Activated naive CD4-positive, alpha-beta T cell treated with anti-CD3 and anti-CD28 coated beads, Interleukin-2, amount 10 ng/mL, durations not matched to agents 7 days and 5 days (primary cell): ENCODE measurements at regions not wholly inside any gene's neighbourhood (a gene's known extent, or its start where the extent isn't known, plus 50 kb on each side); places are given as distances from the start of the nearest gene placed in this dataset.

ENCODE experiments used
- CTCF ChIA-PET: fragments of 350-600 bp; sonication (Branson Sonifier 250); formaldehyde crosslinking; loops from one replicate; lab custom pipeline; 2021; ENCODE audit warnings: antibody characterized with exemption; lab: Charles Lee
- DNase-seq: peaks from one replicate; pipeline ENCODE4 v3.0.0-alpha.2; 2020
- H3K27ac Mint-ChIP-seq: one replicate; pipeline ENCODE4 v1.8.0; 2021; ENCODE audit warnings: mild to moderate bottlenecking, moderate library complexity, mixed read lengths
- H3K27me3 Mint-ChIP-seq: one replicate; pipeline ENCODE4 v1.8.0; 2021; ENCODE audit warnings: mild to moderate bottlenecking, mixed read lengths
- H3K36me3 Mint-ChIP-seq: one replicate; pipeline ENCODE4 v1.8.0; 2021; ENCODE audit warnings: mixed read lengths
- H3K4me1 Mint-ChIP-seq: one replicate; pipeline ENCODE4 v1.8.0; 2021; ENCODE audit warnings: mixed read lengths
- H3K4me3 Mint-ChIP-seq: one replicate; pipeline ENCODE4 v1.8.0; 2021; ENCODE audit warnings: mild to moderate bottlenecking, moderate library complexity, mixed read lengths
- H3K9me3 Mint-ChIP-seq: one replicate; pipeline ENCODE4 v1.8.0; 2021; ENCODE audit warnings: mixed read lengths

DNA sequence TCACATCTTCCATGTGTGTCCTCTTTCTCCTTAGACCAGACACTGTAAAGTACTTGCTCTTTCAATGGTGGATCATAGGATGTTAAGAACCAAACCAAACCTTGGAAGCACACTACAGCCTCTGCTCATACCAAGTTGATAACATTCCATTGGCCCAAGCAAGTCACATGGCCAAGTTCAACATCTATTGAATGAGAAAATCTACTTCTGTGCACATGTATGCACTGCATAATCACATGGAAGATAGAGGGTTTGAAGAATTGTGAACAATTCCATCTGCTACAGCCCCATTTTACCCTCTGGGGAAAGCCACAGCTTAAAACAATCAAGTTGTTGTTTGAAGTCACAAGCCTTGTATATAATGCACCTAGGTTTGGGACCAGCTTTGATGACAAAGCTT, 68.2 kb downstream of the MFAP3 start:
- Mint-ChIP-seq H3K36me3 (no peaks in the 10 kb centered on the region), H3K27me3 (peaks cover 10% of the 10 kb centered on the region), H3K27ac (no peak overlapping the region), H3K9me3 (no peaks in the 10 kb centered on the region), H3K4me3 (no peak overlapping the region), H3K4me1 (peaks cover 2% of the 10 kb centered on the region)
- no peak for DNase-seq
- CTCF ChIA-PET, result no interaction called here

GRCh38 chr5:154107756-154108155, 69.0 kb downstream of the MFAP3 start:
- H3K4me3 Mint-ChIP-seq, result no peak overlapping the region
- H3K9me3 Mint-ChIP-seq, result no peaks in the 10 kb centered on the region
- H3K36me3 Mint-ChIP-seq, result no peaks in the 10 kb centered on the region
- H3K4me1 Mint-ChIP-seq, result peaks cover 7% of the 10 kb centered on the region
- no peak overlapping the region for H3K27ac Mint-ChIP-seq
- H3K27me3 Mint-ChIP-seq, result peaks cover 14% of the 10 kb centered on the region
- CTCF ChIA-PET, result no interaction called here
- no peak for DNase-seq

DNA sequence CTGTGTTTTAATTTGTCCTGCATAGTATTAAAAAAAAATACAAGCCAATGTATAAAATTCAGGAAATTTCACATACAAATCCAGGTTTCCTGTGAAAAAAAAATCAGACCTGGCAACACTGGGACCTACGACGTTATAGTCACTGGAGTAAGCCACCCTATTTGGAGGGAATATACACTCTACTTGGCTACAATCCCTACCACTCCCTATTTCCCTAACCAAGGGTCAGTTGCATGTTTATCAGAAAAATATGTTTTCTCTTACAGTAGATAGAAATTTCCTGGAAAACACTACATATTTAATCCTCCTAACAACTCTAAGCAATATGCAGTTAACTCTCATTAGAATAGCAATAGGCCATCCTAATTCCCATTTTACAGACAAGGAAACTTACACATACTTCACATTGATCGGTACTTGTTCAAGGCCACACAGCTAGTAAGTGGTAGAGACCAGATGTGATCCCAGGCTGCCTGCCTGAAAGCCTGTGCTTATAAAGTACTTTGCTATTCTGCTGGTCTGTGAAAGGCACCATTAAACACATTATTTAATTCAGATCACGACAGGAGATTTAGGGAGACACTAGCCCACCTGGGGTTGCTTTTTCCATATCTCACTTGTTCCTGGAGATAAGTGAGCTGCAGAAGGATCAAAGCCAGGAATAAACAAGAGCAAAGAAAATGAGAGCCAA, 70.8 kb downstream of the MFAP3 start:
- Mint-ChIP-seq H3K27me3 (peaks cover 14% of the 10 kb centered on the region), H3K27ac (no peak overlapping the region), H3K4me3 (no peak overlapping the region), H3K4me1 (peaks cover 7% of the 10 kb centered on the region), H3K36me3 (no peaks in the 10 kb centered on the region), H3K9me3 (no peaks in the 10 kb centered on the region)
- DNase-seq, result no peak
- CTCF ChIA-PET, result interaction anchor here (1.2 kb wide), 1 partner anchor 18 kb away, joined by 3 read pairs; no protein-coding TSS in a partner anchor

GRCh38 chr5:154110107-154110453, 71.3 kb downstream of the MFAP3 start:
- H3K4me3 Mint-ChIP-seq, result no peak overlapping the region
- CTCF ChIA-PET, result interaction anchor here (1.2 kb wide), 1 partner anchor 19 kb away, joined by 3 read pairs; no protein-coding TSS in a partner anchor
- peaks cover 7% of the 10 kb centered on the region for H3K4me1 Mint-ChIP-seq

DNA sequence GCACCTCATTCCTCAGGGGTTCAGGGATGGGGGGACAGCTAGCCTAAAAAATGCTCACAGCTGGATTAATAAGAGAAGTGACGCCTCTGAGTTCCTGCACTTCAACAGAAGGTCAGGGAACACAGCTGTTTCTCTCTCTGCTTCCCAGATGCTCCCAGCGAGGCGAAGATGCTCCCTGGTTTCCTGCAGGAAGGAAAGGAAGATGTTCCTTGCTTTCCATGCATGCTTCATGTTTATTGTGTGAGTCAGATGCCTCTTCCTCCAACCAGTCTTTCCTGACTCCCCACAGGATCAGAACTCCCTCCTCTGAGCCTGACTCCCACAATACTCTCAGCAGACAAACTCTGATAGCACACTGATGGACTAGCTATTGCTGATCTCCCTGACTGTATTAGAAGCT, 71.9 kb downstream of the MFAP3 start:
- CTCF ChIA-PET, result interaction anchor here (1.2 kb wide), 1 partner anchor 19 kb away, joined by 3 read pairs; no protein-coding TSS in a partner anchor
- Mint-ChIP-seq H3K4me1 (peaks cover 7% of the 10 kb centered on the region), H3K27ac (no peak overlapping the region), H3K36me3 (no peaks in the 10 kb centered on the region), H3K9me3 (no peaks in the 10 kb centered on the region), H3K27me3 (peaks cover 20% of the 10 kb centered on the region), H3K4me3 (no peak overlapping the region)
- DNase-seq, result no peak

More at GRCh38 chr5:154110107-154110453, 71.3 kb downstream of the MFAP3 start:
- Mint-ChIP-seq H3K27ac (no peak overlapping the region), H3K27me3 (peaks cover 15% of the 10 kb centered on the region), H3K9me3 (no peaks in the 10 kb centered on the region), H3K36me3 (no peaks in the 10 kb centered on the region)
- DNase-seq, result no peak

GRCh38 chr5:154111214-154111613, 72.4 kb downstream of the MFAP3 start:
- H3K27ac Mint-ChIP-seq, result no peak overlapping the region
- no peaks in the 10 kb centered on the region for H3K36me3 Mint-ChIP-seq
- H3K4me1 Mint-ChIP-seq, result peaks cover 7% of the 10 kb centered on the region
- H3K27me3 Mint-ChIP-seq, result peaks cover 20% of the 10 kb centered on the region
- H3K9me3 Mint-ChIP-seq, result no peaks in the 10 kb centered on the region
- CTCF ChIA-PET, result interaction anchor here (1.9 kb wide), 1 partner anchor 39 kb away, joined by 5 read pairs; no protein-coding TSS in a partner anchor
- no peak overlapping the region for H3K4me3 Mint-ChIP-seq
- DNase-seq, result no peak

DNA sequence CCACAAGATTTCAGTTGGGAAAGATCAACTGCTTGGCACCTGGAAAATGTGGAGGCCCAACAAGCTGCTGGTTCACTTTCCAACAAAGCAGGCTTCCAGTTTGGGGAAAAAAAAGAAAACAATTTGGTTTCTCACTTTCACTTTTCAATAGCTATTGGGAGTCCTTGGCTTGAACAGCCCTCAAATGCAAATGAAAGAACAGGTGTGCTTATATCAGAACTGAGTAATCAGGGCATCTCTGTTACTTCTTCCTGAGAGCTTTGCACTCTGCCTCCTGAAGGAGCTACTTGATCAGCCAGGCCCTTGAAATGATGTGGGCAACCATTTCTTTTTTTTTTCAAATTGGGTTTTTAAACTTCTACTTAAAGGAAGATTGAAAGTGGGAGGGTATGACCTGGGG, 73.5 kb downstream of the MFAP3 start:
- Mint-ChIP-seq H3K36me3 (no peaks in the 10 kb centered on the region), H3K4me1 (peaks cover 7% of the 10 kb centered on the region), H3K27ac (no peak overlapping the region), H3K27me3 (peaks cover 23% of the 10 kb centered on the region), H3K9me3 (no peaks in the 10 kb centered on the region), H3K4me3 (no peak overlapping the region)
- DNase-seq, result no peak
- CTCF ChIA-PET, result interaction anchor here (1.9 kb wide), 1 partner anchor 40 kb away, joined by 5 read pairs; no protein-coding TSS in a partner anchor

GRCh38 chr5:154115291-154115690, 75.2 kb upstream of the GALNT10 start:
- Mint-ChIP-seq H3K4me3 (no peak overlapping the region), H3K27ac (no peak overlapping the region), H3K27me3 (peaks cover 26% of the 10 kb centered on the region), H3K4me1 (peaks cover 7% of the 10 kb centered on the region), H3K9me3 (no peaks in the 10 kb centered on the region), H3K36me3 (no peaks in the 10 kb centered on the region)
- no peak for DNase-seq
- CTCF ChIA-PET, result interaction anchor here (1.2 kb wide), 1 partner anchor 43 kb away, joined by 3 read pairs; no protein-coding TSS in a partner anchor

- peaks cover 4% of the 10 kb centered on the region for H3K4me1 Mint-ChIP-seq
- no peaks in the 10 kb centered on the region for H3K36me3 Mint-ChIP-seq
- CTCF ChIA-PET, result no interaction called here
- H3K27ac Mint-ChIP-seq, result no peak overlapping the region
- no peaks in the 10 kb centered on the region for H3K9me3 Mint-ChIP-seq
- no peak overlapping the region for H3K4me3 Mint-ChIP-seq
- H3K27me3 Mint-ChIP-seq, result peaks cover 26% of the 10 kb centered on the region
- no peak for DNase-seq
Measured at GRCh38 chr5:154117050-154117449, 73.5 kb upstream of the GALNT10 start.

DNA sequence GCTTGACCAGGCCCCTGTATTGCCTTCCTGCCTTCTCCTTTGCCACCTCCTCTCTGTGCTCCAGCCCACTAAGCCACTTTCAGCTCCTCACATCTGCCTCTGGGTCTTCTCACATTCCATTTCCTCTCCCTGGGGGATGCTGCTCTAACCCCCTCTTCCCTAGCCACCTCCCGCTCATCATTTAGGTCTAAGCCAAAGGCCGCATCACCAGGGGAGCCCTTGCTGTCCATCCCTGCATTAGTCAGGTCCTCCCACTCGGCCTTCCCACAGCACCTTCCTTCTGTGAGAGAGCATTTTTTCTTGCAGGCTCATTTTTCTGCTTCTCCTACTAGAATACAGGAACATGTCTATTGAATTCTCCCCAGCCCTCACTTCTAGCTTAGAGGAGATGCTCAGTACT, 72.6 kb upstream of the GALNT10 start:
- Mint-ChIP-seq H3K27ac (no peak overlapping the region), H3K9me3 (no peaks in the 10 kb centered on the region), H3K4me1 (no peaks in the 10 kb centered on the region), H3K27me3 (peaks cover 31% of the 10 kb centered on the region), H3K36me3 (no peaks in the 10 kb centered on the region), H3K4me3 (no peak overlapping the region)
- CTCF ChIA-PET, result no interaction called here
- DNase-seq, result no peak

- CTCF ChIA-PET, result no interaction called here
Measured at GRCh38 chr5:154118385-154118784, 72.1 kb upstream of the GALNT10 start.

GRCh38 chr5:154118893-154119336, 71.6 kb upstream of the GALNT10 start:
- Mint-ChIP-seq H3K36me3 (no peaks in the 10 kb centered on the region), H3K9me3 (no peaks in the 10 kb centered on the region), H3K27me3 (peaks cover 36% of the 10 kb centered on the region), H3K27ac (no peak overlapping the region), H3K4me1 (no peaks in the 10 kb centered on the region), H3K4me3 (no peak overlapping the region)
- CTCF ChIA-PET, result no interaction called here
- no peak for DNase-seq

More at GRCh38 chr5:154118385-154118784, 72.1 kb upstream of the GALNT10 start:
- no peaks in the 10 kb centered on the region for H3K4me1 Mint-ChIP-seq
- H3K27ac Mint-ChIP-seq, result no peak overlapping the region
- no peak for DNase-seq
- no peaks in the 10 kb centered on the region for H3K36me3 Mint-ChIP-seq
- no peaks in the 10 kb centered on the region for H3K9me3 Mint-ChIP-seq
- peaks cover 34% of the 10 kb centered on the region for H3K27me3 Mint-ChIP-seq
- no peak overlapping the region for H3K4me3 Mint-ChIP-seq

DNA sequence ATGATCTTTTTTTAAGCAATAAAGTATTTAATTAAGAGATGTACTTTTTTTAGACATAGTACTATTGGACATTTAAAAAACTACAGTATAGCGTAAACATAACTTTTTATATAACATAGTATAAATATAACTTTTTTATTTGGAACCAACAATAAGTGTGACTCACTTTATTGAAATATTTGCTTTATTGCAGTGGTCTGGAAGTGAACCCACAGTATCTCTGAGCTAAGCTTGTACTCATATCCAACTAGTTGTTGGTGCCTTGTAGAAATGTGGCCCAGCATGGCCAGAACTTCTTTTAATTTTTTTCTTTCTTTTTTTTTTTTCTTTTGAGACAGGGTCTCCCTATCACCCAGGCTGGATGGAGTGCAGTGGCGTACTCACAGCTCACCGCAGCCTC, 61.5 kb upstream of the GALNT10 start:
- Mint-ChIP-seq H3K36me3 (no peaks in the 10 kb centered on the region), H3K4me1 (no peaks in the 10 kb centered on the region), H3K4me3 (no peak overlapping the region), H3K9me3 (no peaks in the 10 kb centered on the region), H3K27me3 (peaks cover 29% of the 10 kb centered on the region), H3K27ac (no peak overlapping the region)
- CTCF ChIA-PET, result no interaction called here
- no peak for DNase-seq

GRCh38 chr5:154129921-154130320, 60.6 kb upstream of the GALNT10 start:
- DNase-seq, result no peak
- H3K27me3 Mint-ChIP-seq, result peaks cover 33% of the 10 kb centered on the region
- CTCF ChIA-PET, result interaction anchor here (1.2 kb wide), 1 partner anchor 28 kb away, joined by 3 read pairs; no protein-coding TSS in a partner anchor
- H3K27ac Mint-ChIP-seq, result no peak overlapping the region
- H3K36me3 Mint-ChIP-seq, result no peaks in the 10 kb centered on the region
- H3K4me1 Mint-ChIP-seq, result no peaks in the 10 kb centered on the region
- no peak overlapping the region for H3K4me3 Mint-ChIP-seq
- H3K9me3 Mint-ChIP-seq, result no peaks in the 10 kb centered on the region

DNA sequence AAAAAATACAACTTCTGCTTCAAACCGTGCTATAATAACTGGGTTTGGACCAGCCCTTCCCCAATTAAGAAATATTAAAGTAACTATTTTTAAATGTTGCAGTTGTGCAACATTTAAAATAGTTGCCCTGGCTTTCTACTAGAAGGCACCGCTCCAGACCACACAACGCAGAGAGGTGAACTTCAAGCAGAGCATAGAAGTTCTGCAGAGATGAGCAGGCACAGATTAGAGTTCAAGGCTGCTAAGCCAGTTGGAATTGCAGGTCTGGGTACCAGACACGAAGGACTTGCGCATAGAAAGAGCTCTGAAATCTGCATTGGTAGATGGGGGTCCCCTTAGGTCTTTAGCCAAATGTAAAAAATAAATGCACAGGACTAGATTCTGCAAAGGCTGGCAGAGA, 58.7 kb upstream of the GALNT10 start:
- no peak overlapping the region for H3K4me3 Mint-ChIP-seq
- H3K4me1 Mint-ChIP-seq, result no peaks in the 10 kb centered on the region
- peaks cover 29% of the 10 kb centered on the region for H3K27me3 Mint-ChIP-seq
- no peak overlapping the region for H3K27ac Mint-ChIP-seq
- CTCF ChIA-PET, result no interaction called here
- no peaks in the 10 kb centered on the region for H3K9me3 Mint-ChIP-seq
- no peaks in the 10 kb centered on the region for H3K36me3 Mint-ChIP-seq
- no peak for DNase-seq
